HG02610 (cell line): ENCODE measurements at regions not wholly inside any gene's neighbourhood (a gene's known extent, or its start where the extent isn't known, plus 50 kb on each side); places are given as distances from the start of the nearest gene placed in this dataset.
"Not testable (repeated sequence)": the region's sequence is repeated elsewhere in the genome, so short reads cannot be mapped to it uniquely, and the experiment has no call there.

Experiments used
- ATAC-seq: cut with Tn5 transposase; IDR thresholded peaks from one replicate; pipeline ENCODE4 v1.9.1; 2021; ENCODE audit warnings: mild to moderate bottlenecking, moderate library complexity; ENCODE audit not compliant: unreplicated experiment

GRCh38 chr10:90111671-90112070, 410.3 kb downstream of the KIF20B start:
- no peak for ATAC-seq

GRCh38 chr10:90112681-90113080, 411.3 kb downstream of the KIF20B start:
- no peak for ATAC-seq

- not testable (repeated sequence) for ATAC-seq
Observed at GRCh38 chr10:90118567-90118966, 417.2 kb downstream of the KIF20B start.

- ATAC-seq: not testable (repeated sequence)
Observed at GRCh38 chr10:90119631-90120280, 418.4 kb downstream of the KIF20B start.

GRCh38 chr10:90125456-90126255, 424.3 kb downstream of the KIF20B start:
- ATAC-seq: no peak

- ATAC-seq: no peak
Observed at GRCh38 chr10:90126256-90126595, 424.8 kb downstream of the KIF20B start.

GRCh38 chr10:90130321-90131086, 429.1 kb downstream of the KIF20B start:
- peak; percentile 69 for ATAC-seq

- ATAC-seq: no peak
Observed at GRCh38 chr10:90133606-90134005, 432.2 kb downstream of the KIF20B start.

- no peak for ATAC-seq
Observed at GRCh38 chr10:90136731-90137316, 435.4 kb downstream of the KIF20B start.

- no peak for ATAC-seq
Observed at GRCh38 chr10:90138844-90139243, 437.5 kb downstream of the KIF20B start.

GRCh38 chr10:90141791-90142190, 440.4 kb downstream of the KIF20B start:
- no peak for ATAC-seq

GRCh38 chr10:90143937-90144336, 442.5 kb downstream of the KIF20B start:
- ATAC-seq: no peak

- ATAC-seq: no peak
Observed at GRCh38 chr10:90148116-90148855, 446.9 kb downstream of the KIF20B start.

GRCh38 chr10:90149563-90149962, 448.2 kb downstream of the KIF20B start:
- no peak for ATAC-seq

- no peak for ATAC-seq
Observed at GRCh38 chr10:90162271-90162853, 461.0 kb downstream of the KIF20B start.

GRCh38 chr10:90167174-90168064, 466.0 kb downstream of the KIF20B start:
- peak; percentile 90 for ATAC-seq

GRCh38 chr10:90168244-90168643, 466.9 kb downstream of the KIF20B start:
- no peak for ATAC-seq

GRCh38 chr10:90171014-90171722, 469.8 kb downstream of the KIF20B start:
- no peak for ATAC-seq

GRCh38 chr10:90174531-90174930, 473.1 kb downstream of the KIF20B start:
- no peak for ATAC-seq
